ENCODE measurements at regions not wholly inside any gene's neighbourhood (a gene's known extent, or its start where the extent isn't known, plus 50 kb on each side); places are given as distances from the start of the nearest gene placed in this dataset.

DNA sequence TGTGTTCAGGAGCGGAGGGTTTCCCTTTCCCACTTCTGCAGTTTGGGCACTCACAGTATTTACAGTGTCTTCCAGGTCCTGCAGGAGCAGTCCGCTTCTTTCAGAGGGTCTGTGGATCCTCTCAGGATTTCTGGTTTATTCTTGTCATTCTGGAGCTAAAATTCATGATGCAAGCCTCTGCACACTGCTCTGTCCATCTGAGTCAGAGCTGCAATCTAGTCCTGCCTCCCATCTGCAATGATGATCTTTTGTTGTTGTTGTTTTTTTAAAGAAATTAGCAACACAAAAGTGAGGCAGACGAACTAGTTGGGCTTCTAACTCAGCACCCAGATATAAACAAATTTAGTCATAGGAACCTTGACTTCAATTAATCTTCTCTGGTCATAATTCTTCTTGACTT lies 86.5 kb downstream of the DLEU7 start:
- no peak overlapping the region for H3K27ac ChIP-seq
- TF ChIP-seq POLR2A (IDR thresholded peaks at IDR 0.05) = no peak
- TF ChIP-seq, protein P1, sequence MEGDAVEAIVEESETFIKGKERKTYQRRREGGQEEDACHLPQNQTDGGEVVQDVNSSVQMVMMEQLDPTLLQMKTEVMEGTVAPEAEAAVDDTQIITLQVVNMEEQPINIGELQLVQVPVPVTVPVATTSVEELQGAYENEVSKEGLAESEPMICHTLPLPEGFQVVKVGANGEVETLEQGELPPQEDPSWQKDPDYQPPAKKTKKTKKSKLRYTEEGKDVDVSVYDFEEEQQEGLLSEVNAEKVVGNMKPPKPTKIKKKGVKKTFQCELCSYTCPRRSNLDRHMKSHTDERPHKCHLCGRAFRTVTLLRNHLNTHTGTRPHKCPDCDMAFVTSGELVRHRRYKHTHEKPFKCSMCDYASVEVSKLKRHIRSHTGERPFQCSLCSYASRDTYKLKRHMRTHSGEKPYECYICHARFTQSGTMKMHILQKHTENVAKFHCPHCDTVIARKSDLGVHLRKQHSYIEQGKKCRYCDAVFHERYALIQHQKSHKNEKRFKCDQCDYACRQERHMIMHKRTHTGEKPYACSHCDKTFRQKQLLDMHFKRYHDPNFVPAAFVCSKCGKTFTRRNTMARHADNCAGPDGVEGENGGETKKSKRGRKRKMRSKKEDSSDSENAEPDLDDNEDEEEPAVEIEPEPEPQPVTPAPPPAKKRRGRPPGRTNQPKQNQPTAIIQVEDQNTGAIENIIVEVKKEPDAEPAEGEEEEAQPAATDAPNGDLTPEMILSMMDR (IDR thresholded peaks at IDR 0.05) = no peak
- H3K27me3 ChIP-seq = no peaks in the 10 kb centered on the region
- intact Hi-C loops (cut with DNase I) = no loop called here
- ATAC-seq = no peak
- DNase-seq = no peak
- no peaks in the 10 kb centered on the region for H3K36me3 ChIP-seq
- H3K4me1 ChIP-seq = no peaks in the 10 kb centered on the region
- H3K9me3 ChIP-seq = no peaks in the 10 kb centered on the region
- H3K4me3 ChIP-seq = no peak overlapping the region
- WGBS (ENCODE audit: insufficient coverage, low coverage, low lambda C conversion rate, missing lambda C conversion rate) = 58% methylated on average over 2 of the region's 3 CpGs

DNA sequence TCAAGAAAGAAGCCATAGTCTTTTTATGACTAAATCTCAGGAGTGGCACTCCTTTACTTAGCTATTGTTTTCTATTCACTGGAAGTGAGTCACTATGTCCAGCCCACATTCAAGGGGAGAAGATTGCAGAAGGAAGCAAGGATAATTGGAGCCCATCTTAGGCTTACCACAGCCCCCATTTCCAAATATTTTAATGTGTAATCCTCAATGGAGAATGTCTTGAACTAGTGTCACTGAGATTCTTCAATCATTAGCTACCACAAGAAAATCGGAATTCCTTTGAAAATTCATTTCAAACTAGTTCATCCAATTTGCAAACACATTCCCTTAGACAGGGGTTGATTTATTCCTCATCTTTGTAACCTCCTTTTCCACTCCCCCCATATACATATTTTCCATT lies 84.7 kb downstream of the DLEU7 start:
- Histone ChIP-seq H3K4me3 (no peak overlapping the region), H3K4me1 (no peaks in the 10 kb centered on the region), H3K27me3 (no peaks in the 10 kb centered on the region), H3K9me3 (no peaks in the 10 kb centered on the region), H3K27ac (no peak overlapping the region), H3K36me3 (no peaks in the 10 kb centered on the region)
- 85% methylated on average over 1 of the region's 1 CpG for WGBS (ENCODE audit: insufficient coverage, low coverage, low lambda C conversion rate, missing lambda C conversion rate)
- no peak for ATAC-seq
- intact Hi-C loops (cut with DNase I) = no loop called here
- TF ChIP-seq POLR2A (IDR thresholded peaks at IDR 0.05) = no peak
- TF ChIP-seq, protein P1 (IDR thresholded peaks at IDR 0.05) = no peak
- DNase-seq = no peak

GRCh38 chr13:50760751-50761150 lies 82.7 kb downstream of the DLEU7 start:
- Histone ChIP-seq H3K9me3 (no peaks in the 10 kb centered on the region), H3K27ac (no peak overlapping the region), H3K4me1 (no peaks in the 10 kb centered on the region), H3K36me3 (no peaks in the 10 kb centered on the region), H3K4me3 (no peak overlapping the region), H3K27me3 (no peaks in the 10 kb centered on the region)
- TF ChIP-seq POLR2A (IDR thresholded peaks at IDR 0.05) = no peak
- WGBS (ENCODE audit: insufficient coverage, low coverage, low lambda C conversion rate, missing lambda C conversion rate) = 43% methylated on average over 1 of the region's 1 CpG
- intact Hi-C loops (cut with DNase I) = no loop called here
- ATAC-seq = no peak
- no peak for DNase-seq

DNA sequence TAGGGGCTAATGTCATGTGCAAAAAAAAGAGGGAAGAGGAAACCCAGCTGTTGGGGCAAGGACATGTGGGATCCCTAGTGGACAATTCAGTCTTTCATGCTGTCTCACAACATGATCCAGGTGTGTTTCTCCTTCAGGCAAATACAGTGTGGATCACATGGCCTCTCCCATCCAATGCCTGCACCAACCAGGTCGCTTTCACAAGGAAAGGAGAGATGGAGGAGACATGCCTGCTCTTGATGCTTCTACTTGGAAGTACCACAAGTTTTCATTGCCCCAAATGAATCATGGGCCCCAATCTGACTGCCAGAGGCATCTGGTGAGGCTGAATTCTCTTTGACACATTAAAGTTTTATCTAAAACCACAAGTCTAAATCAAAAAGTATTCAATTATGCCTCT lies 82.1 kb downstream of the DLEU7 start:
- ATAC-seq (no peak), DNase-seq (no peak)
- Histone ChIP-seq H3K9me3 (no peaks in the 10 kb centered on the region), H3K4me3 (no peak overlapping the region), H3K27ac (no peak overlapping the region), H3K36me3 (no peaks in the 10 kb centered on the region), H3K4me1 (no peaks in the 10 kb centered on the region), H3K27me3 (no peaks in the 10 kb centered on the region)
- intact Hi-C loops (cut with DNase I) = no loop called here
- no peak for TF ChIP-seq POLR2A (IDR thresholded peaks at IDR 0.05)
- TF ChIP-seq, protein P1 (IDR thresholded peaks at IDR 0.05) = no peak
- WGBS (ENCODE audit: insufficient coverage, low coverage, low lambda C conversion rate, missing lambda C conversion rate) = no CpG with 5 or more reads among the region's 1 CpG

DNA sequence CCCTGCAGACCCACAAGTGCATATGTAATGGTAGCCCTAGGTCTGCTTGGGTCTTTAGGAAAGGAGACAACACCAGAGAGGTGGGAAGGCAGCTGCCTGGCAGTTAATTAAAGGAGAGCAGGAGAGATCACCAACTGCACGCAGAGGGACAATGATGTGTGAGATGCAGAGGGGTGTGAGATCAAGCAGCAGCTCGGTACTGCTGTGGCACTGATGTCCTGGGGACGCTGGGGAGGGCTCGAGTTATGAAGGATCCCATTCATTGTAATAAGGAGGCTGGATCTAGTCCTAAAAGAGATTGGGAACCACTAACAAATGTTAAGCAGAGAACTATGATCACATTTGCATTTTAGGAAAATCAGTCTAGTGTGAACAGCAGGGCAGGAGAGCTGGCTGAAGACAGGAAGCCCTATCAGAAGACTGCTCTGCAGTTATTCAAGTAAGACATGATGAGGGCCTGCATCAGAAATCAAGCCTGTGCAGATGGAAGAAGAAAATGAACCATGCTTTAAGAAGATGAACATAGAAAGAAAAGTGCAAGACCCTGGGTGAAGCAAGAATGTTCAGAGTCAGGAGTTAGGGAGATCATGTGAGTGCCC lies 80.4 kb downstream of the DLEU7 start:
- H3K9me3 ChIP-seq = no peaks in the 10 kb centered on the region
- ATAC-seq = no peak
- TF ChIP-seq POLR2A (IDR thresholded peaks at IDR 0.05) = no peak
- TF ChIP-seq, protein P1 (IDR thresholded peaks at IDR 0.05) = no peak
- H3K4me3 ChIP-seq = no peak overlapping the region
- no peak overlapping the region for H3K27ac ChIP-seq
- intact Hi-C loops (cut with DNase I) = no loop called here
- H3K36me3 ChIP-seq = no peaks in the 10 kb centered on the region
- H3K27me3 ChIP-seq = no peaks in the 10 kb centered on the region
- no peaks in the 10 kb centered on the region for H3K4me1 ChIP-seq
- WGBS (ENCODE audit: insufficient coverage, low coverage, low lambda C conversion rate, missing lambda C conversion rate) = 80% methylated on average over 4 of the region's 4 CpGs
- DNase-seq = no peak
